OCI-LY7 (cell line): ENCODE measurements at regions not wholly inside any gene's neighbourhood (a gene's known extent, or its start where the extent isn't known, plus 50 kb on each side); places are given as distances from the start of the nearest gene placed in this dataset.

Experiments used
- BruUV-seq: library from RNA; stranded (reverse); fragments of 400-500 nt; replicated peaks from 2 replicates; lab custom pipeline; 2021; lab: Mats Ljungman, UMichigan
- CTCF ChIA-PET: fragments of 300-600 bp; sonication (Branson Sonifier 250); formaldehyde crosslinking; loops from one replicate; lab custom pipeline; 2022; ENCODE audit warnings: antibody characterized with exemption; ENCODE audit not compliant: unreplicated experiment; lab: Charles Lee
- POLR2A ChIA-PET: fragments of 300-600 bp; sonication (Branson Sonifier 250); formaldehyde crosslinking; loops from one replicate; lab custom pipeline; 2022; ENCODE audit warnings: antibody characterized with exemption; lab: Charles Lee
- DNase-seq: peaks from one replicate; pipeline ENCODE4 v3.0.0-alpha.2; 2015; ENCODE audit warnings: low spot score
- H2AFZ ChIP-seq: fragments of 200-600 bp; sonication (generic), shearing (Covaris generic); 2 replicates; pipeline ENCODE4 v1.6.1; 2014; ENCODE audit warnings: mild to moderate bottlenecking, antibody characterized with exemption, low read length, moderate library complexity
- H3K27ac ChIP-seq: fragments of 200-600 bp; sonication (generic); 2 replicates; pipeline ENCODE4 v1.5.1; 2014; ENCODE audit warnings: mixed run types, low read depth, mild to moderate bottlenecking, moderate library complexity, low read length, inconsistent platforms; ENCODE audit not compliant: poor library complexity, severe bottlenecking
- H3K36me3 ChIP-seq: fragments of 200-600 bp; sonication (generic); 2 replicates; pipeline ENCODE4 v1.6.1; 2014; ENCODE audit warnings: mild to moderate bottlenecking, antibody characterized with exemption, low read length, moderate library complexity, mixed read lengths; ENCODE audit not compliant: insufficient read depth
- H3K4me1 ChIP-seq: fragments of 200-600 bp; sonication (generic); 2 replicates; pipeline ENCODE4 v1.5.1; 2014; ENCODE audit warnings: mild to moderate bottlenecking, low read length; ENCODE audit not compliant: insufficient read depth, poor library complexity, severe bottlenecking
- H3K4me2 ChIP-seq: fragments of 200-600 bp; sonication (generic); 2 replicates; pipeline ENCODE4 v1.6.1; 2014; ENCODE audit warnings: mild to moderate bottlenecking, low read length
- H3K4me3 ChIP-seq: fragments of 200-600 bp; sonication (generic); 2 replicates; pipeline ENCODE4 v1.5.1; 2014; ENCODE audit warnings: mild to moderate bottlenecking, low read depth, low read length; ENCODE audit not compliant: poor library complexity, severe bottlenecking
- H3K79me2 ChIP-seq: fragments of 200-600 bp; sonication (generic); 2 replicates; pipeline ENCODE4 v1.6.1; 2016; ENCODE audit warnings: low read depth, mild to moderate bottlenecking, low read length, moderate library complexity, mixed read lengths; ENCODE audit not compliant: insufficient read depth
- H3K9me2 ChIP-seq: fragments of 200-600 bp; sonication (generic); 2 replicates; pipeline ENCODE4 v1.6.1; 2016; ENCODE audit warnings: mild to moderate bottlenecking, low read length, mixed read lengths; ENCODE audit not compliant: insufficient read depth
- H3K9me3 ChIP-seq: fragments of 200-600 bp; sonication (generic); 2 replicates; pipeline ENCODE4 v1.6.1; 2014; ENCODE audit warnings: mild to moderate bottlenecking, mixed run types, low read length, mixed read lengths
- H4K20me1 ChIP-seq: fragments of 200-600 bp; sonication (generic); 2 replicates; pipeline ENCODE4 v1.6.1; 2014; ENCODE audit warnings: mild to moderate bottlenecking, antibody characterized with exemption, low read length, moderate library complexity, mixed read lengths; ENCODE audit not compliant: insufficient read depth
- EZH2phosphoT487 ChIP-seq: fragments of 200-600 bp; sonication (generic); IDR thresholded peaks from 2 replicates; pipeline ENCODE4 v1.6.1; 2018; ENCODE audit warnings: low read depth, borderline replicate concordance, mild to moderate bottlenecking, mixed run types, antibody characterized with exemption, low read length, moderate library complexity, mixed read lengths
- intact Hi-C: fragments of 100-400 bp; cut with micrococcal nuclease; formaldehyde crosslinking; loops from one replicate; pipeline ENCODE4 v1.10.0; 2022; ENCODE audit not compliant: unreplicated experiment
- TF ChIP-seq, protein P1 (sequence below): fragments of 200-600 bp; sonication (generic); conservative IDR thresholded peaks from 2 replicates; pipeline ENCODE4 v1.5.1; 2014; ENCODE audit warnings: mild to moderate bottlenecking, antibody characterized with exemption, low read length, moderate library complexity, mixed read lengths

DNA sequence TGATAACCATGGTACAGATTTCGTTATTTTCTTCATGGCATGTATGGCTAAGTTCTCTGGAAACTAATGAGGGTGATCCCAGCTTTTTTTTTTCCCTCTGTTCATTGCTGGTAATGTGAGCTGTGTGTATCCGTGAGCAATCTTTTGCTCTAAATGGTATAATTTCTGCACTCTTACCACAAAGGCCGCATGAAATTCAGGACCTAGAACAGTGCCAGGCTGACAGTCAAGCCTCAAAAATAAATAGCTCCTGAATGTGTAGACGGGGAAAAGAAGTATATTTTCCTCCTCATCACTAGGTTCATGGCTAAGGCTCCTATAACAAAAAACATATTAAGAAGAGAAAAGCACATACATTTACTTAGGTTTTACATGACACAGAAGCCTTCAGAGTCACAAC, 140.2 kb upstream of the RMST start:
- Histone ChIP-seq H3K27ac (no peak overlapping the region), H4K20me1 (no peaks in the 10 kb centered on the region), H3K4me1 (no peaks in the 10 kb centered on the region), H2AFZ (no peak overlapping the region), H3K9me3 (no peaks in the 10 kb centered on the region), H3K79me2 (no peaks in the 10 kb centered on the region), H3K4me3 (no peak overlapping the region), H3K36me3 (no peaks in the 10 kb centered on the region), H3K4me2 (no peak overlapping the region), H3K9me2 (no peaks in the 10 kb centered on the region)
- ChIA-PET CTCF (no interaction called here), POLR2A (interaction anchor here (0.7 to 1.4 kb wide), 2 partner anchors 10 to 15 kb away, joined by 3 to 11 read pairs; no protein-coding TSS in a partner anchor)
- no TSS peak for BruUV-seq
- TF ChIP-seq, protein P1, sequence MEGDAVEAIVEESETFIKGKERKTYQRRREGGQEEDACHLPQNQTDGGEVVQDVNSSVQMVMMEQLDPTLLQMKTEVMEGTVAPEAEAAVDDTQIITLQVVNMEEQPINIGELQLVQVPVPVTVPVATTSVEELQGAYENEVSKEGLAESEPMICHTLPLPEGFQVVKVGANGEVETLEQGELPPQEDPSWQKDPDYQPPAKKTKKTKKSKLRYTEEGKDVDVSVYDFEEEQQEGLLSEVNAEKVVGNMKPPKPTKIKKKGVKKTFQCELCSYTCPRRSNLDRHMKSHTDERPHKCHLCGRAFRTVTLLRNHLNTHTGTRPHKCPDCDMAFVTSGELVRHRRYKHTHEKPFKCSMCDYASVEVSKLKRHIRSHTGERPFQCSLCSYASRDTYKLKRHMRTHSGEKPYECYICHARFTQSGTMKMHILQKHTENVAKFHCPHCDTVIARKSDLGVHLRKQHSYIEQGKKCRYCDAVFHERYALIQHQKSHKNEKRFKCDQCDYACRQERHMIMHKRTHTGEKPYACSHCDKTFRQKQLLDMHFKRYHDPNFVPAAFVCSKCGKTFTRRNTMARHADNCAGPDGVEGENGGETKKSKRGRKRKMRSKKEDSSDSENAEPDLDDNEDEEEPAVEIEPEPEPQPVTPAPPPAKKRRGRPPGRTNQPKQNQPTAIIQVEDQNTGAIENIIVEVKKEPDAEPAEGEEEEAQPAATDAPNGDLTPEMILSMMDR, result no peak
- DNase-seq, result no peak
- intact Hi-C loops, result no loop called here

DNA sequence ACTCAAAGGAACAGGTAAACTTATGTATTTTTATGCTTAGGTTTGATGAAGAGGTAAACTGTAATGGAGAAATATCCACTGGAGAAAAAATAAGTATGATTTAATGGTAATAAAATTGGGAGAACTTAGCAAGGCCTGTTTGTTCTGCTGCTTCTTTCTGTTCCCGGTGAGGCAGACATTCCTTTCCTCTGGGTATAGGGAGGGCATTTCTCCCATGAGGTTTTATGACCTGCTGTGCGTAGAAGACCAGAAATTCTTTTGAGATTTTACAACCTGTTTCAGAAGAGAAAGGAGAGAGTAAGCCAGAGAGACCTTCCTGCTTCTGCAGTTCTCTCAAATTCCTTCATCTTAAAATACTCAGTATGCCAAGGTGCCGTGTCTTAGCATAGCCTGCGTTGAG, 139.4 kb upstream of the RMST start:
- Histone ChIP-seq H3K27ac (no peak overlapping the region), H3K79me2 (no peaks in the 10 kb centered on the region), H4K20me1 (no peaks in the 10 kb centered on the region), H3K4me3 (no peak overlapping the region), H2AFZ (no peak overlapping the region), H3K9me3 (no peaks in the 10 kb centered on the region), H3K4me2 (no peak overlapping the region), H3K9me2 (no peaks in the 10 kb centered on the region), H3K4me1 (no peaks in the 10 kb centered on the region), H3K36me3 (no peaks in the 10 kb centered on the region)
- intact Hi-C loops, result no loop called here
- ChIA-PET CTCF (no interaction called here), POLR2A (interaction anchor here (0.7 to 1.4 kb wide), 2 partner anchors 10 to 14 kb away, joined by 3 to 11 read pairs; no protein-coding TSS in a partner anchor)
- TF ChIP-seq, protein P1, result no peak
- no peak for TF ChIP-seq EZH2phosphoT487
- no TSS peak for BruUV-seq
- DNase-seq, result no peak

DNA sequence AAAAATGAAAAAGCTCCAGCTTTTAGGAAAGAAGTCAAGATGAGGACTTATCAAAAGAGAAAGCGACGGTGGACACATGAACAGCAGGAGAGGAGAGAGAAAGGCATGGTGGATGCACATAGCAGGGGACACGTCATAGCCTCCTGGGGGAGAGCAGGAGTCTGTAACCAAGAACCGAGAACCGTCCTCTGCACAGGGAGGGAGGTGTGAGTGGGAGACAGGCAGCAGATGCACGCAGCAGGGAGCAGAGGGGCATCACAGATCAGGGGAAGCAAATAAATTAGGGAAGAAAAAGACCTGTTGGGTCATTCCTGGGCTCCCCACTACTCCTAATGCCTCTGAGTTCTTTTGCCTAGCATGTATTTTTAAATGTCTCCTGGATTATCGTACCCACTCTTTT, 138.1 kb upstream of the RMST start:
- no peak for TF ChIP-seq EZH2phosphoT487
- TF ChIP-seq, protein P1, result no peak
- Histone ChIP-seq H3K36me3 (no peaks in the 10 kb centered on the region), H3K4me2 (no peak overlapping the region), H3K9me3 (no peaks in the 10 kb centered on the region), H3K4me3 (no peak overlapping the region), H3K4me1 (no peaks in the 10 kb centered on the region), H3K79me2 (no peaks in the 10 kb centered on the region), H2AFZ (no peak overlapping the region), H3K9me2 (no peaks in the 10 kb centered on the region), H4K20me1 (no peaks in the 10 kb centered on the region), H3K27ac (no peak overlapping the region)
- DNase-seq, result no peak
- intact Hi-C loops, result no loop called here
- no TSS peak for BruUV-seq
- ChIA-PET CTCF (no interaction called here), POLR2A (interaction anchor here (0.7 kb wide), 2 partner anchors 37 to 93 kb away, joined by 3 read pairs; no protein-coding TSS in a partner anchor)
